GM19468 (cell line): ENCODE measurements at regions not wholly inside any gene's neighbourhood (a gene's known extent, or its start where the extent isn't known, plus 50 kb on each side); places are given as distances from the start of the nearest gene placed in this dataset.
"Not testable (repeated sequence)": the region's sequence is repeated elsewhere in the genome, so short reads cannot be mapped to it uniquely, and the experiment has no call there.

ENCODE experiments used
- ATAC-seq: cut with Tn5 transposase; IDR thresholded peaks from one replicate; pipeline ENCODE4 v1.9.1; 2021; ENCODE audit warnings: mild to moderate bottlenecking, moderate library complexity, moderate number of reproducible peaks; ENCODE audit not compliant: unreplicated experiment; ENCODE audit errors: extremely low read depth

GRCh38 chr6:16953905-16954304, 147.9 kb upstream of the STMND1 start:
- ATAC-seq = no peak

GRCh38 chr6:16953446-16953845, 148.4 kb upstream of the STMND1 start:
- no peak for ATAC-seq

GRCh38 chr6:16950825-16951495, 150.9 kb upstream of the STMND1 start:
- ATAC-seq = no peak

GRCh38 chr6:16950302-16950701, 151.5 kb upstream of the STMND1 start:
- no peak for ATAC-seq

- ATAC-seq = no peak
Observed at GRCh38 chr6:16949716-16950115, 152.1 kb upstream of the STMND1 start.

- no peak for ATAC-seq
Observed at GRCh38 chr6:16948396-16948795, 153.5 kb upstream of the STMND1 start.

- no peak for ATAC-seq
Observed at GRCh38 chr6:16947375-16948015, 154.4 kb upstream of the STMND1 start.

- no peak for ATAC-seq
Observed at GRCh38 chr6:16944596-16944995, 157.3 kb upstream of the STMND1 start.

- no peak for ATAC-seq
Observed at GRCh38 chr6:16939839-16940238, 162.0 kb upstream of the STMND1 start.

GRCh38 chr6:16939351-16939750, 162.5 kb upstream of the STMND1 start:
- ATAC-seq = no peak

- ATAC-seq = no peak
Observed at GRCh38 chr6:16936893-16937292, 165.0 kb upstream of the STMND1 start.

GRCh38 chr6:16933961-16934360, 167.9 kb upstream of the STMND1 start:
- no peak for ATAC-seq

- no peak for ATAC-seq
Observed at GRCh38 chr6:16933532-16933931, 168.3 kb upstream of the STMND1 start.

- ATAC-seq = no peak
Observed at GRCh38 chr6:16932920-16933319, 168.9 kb upstream of the STMND1 start.

GRCh38 chr6:16931079-16931478, 169.8 kb upstream of the ATXN1 start:
- not testable (repeated sequence) for ATAC-seq

GRCh38 chr6:16930432-16930831, 169.2 kb upstream of the ATXN1 start:
- no peak for ATAC-seq

- ATAC-seq = no peak
Observed at GRCh38 chr6:16929809-16930208, 168.5 kb upstream of the ATXN1 start.

- no peak for ATAC-seq
Observed at GRCh38 chr6:16928387-16928786, 167.1 kb upstream of the ATXN1 start.

GRCh38 chr6:16927205-16927604, 165.9 kb upstream of the ATXN1 start:
- no peak for ATAC-seq

GRCh38 chr6:16925461-16925860, 164.2 kb upstream of the ATXN1 start:
- ATAC-seq = no peak

GRCh38 chr6:16922282-16922681, 161.0 kb upstream of the ATXN1 start:
- ATAC-seq = no peak
